ENCODE measurements at regions not wholly inside any gene's neighbourhood (a gene's known extent, or its start where the extent isn't known, plus 50 kb on each side); places are given as distances from the start of the nearest gene placed in this dataset.
"Not testable (repeated sequence)": the region's sequence is repeated elsewhere in the genome, so short reads cannot be mapped to it uniquely, and the experiment has no call there.

GRCh38 chr1:203998571-203998970 lies 74.3 kb upstream of the SOX13 start:
- not testable (repeated sequence) for H3K4me3 ChIP-seq (ENCODE audit: extremely low read depth in 1 of 4, insufficient read depth in 2 of 4, low read depth in 3 of 4, low read length in 4 of 4); H3K27ac ChIP-seq (ENCODE audit: low read depth, low read length); H3K4ac ChIP-seq (replicated peaks; ENCODE audit: insufficient read length, low read depth, low read length); H2BK20ac ChIP-seq (ENCODE audit: low read length); H2AK5ac ChIP-seq (ENCODE audit: low read depth, low read length); H4K20me1 ChIP-seq (replicated peaks in 1 of 2; ENCODE audit: control insufficient read depth in 1 of 2, insufficient read depth in 2 of 2, low read length in 2 of 2); H4K5ac ChIP-seq (ENCODE audit: insufficient read length, low read depth, low read length); H2BK15ac ChIP-seq (ENCODE audit: low read length); H3K18ac ChIP-seq (ENCODE audit: extremely low read depth, low read length); H3K23ac ChIP-seq (ENCODE audit: insufficient read length); H2BK5ac ChIP-seq (ENCODE audit: low read depth, low read length); H2BK12ac ChIP-seq (ENCODE audit: low read depth, low read length); H3K79me1 ChIP-seq (ENCODE audit: low read depth, low read length); H3K56ac ChIP-seq (replicated peaks; ENCODE audit: insufficient read length, low read depth, low read length); H3K36me3 ChIP-seq (ENCODE audit: control insufficient read depth in 2 of 4, insufficient read depth in 4 of 4, low read length in 3 of 4); H3K27me3 ChIP-seq (replicated peaks in 1 of 4; ENCODE audit: control insufficient read depth in 3 of 4, extremely low read depth in 1 of 4, insufficient read depth in 3 of 4, low read length in 3 of 4); H3K23me2 ChIP-seq (ENCODE audit: low read depth, low read length); H2BK120ac ChIP-seq (replicated peaks; ENCODE audit: low read depth, low read length); FAIRE-seq; H2AFZ ChIP-seq (ENCODE audit: low read length); H3K14ac ChIP-seq (ENCODE audit: insufficient read length); H4K91ac ChIP-seq (replicated peaks; ENCODE audit: insufficient read length, low read length); H3K9me3 ChIP-seq (ENCODE audit: insufficient read depth in 2 of 2, low read depth in 1 of 2, low read length in 1 of 2); H3K4me2 ChIP-seq (ENCODE audit: insufficient read depth in 1 of 2, low read depth in 2 of 2, low read length in 2 of 2); DNase-seq (ENCODE audit: low read depth in 1 of 2, low spot score in 2 of 2); H3K79me2 ChIP-seq (ENCODE audit: control insufficient read depth in 1 of 2, insufficient read depth in 2 of 2, low read length in 2 of 2); H3K9ac ChIP-seq (replicated peaks in 1 of 4; ENCODE audit: extremely low read depth in 1 of 4, low read depth in 3 of 4, low read length in 3 of 4); H4K8ac ChIP-seq (ENCODE audit: extremely low read depth, insufficient read depth, low read length)
- ChIA-PET CTCF (ENCODE audit: partially characterized antibody) (interaction anchor here (0.6 to 1.9 kb wide), 4 partner anchors 56 to 130 kb away, joined by 3 to 12 read pairs (median 3); no protein-coding TSS in a partner anchor), POLR2A (ENCODE audit: partially characterized antibody) (interaction anchor here (1.6 kb wide), 1 partner anchor 126 kb away, joined by 7 read pairs; no protein-coding TSS in a partner anchor)
- peaks cover 6 to 23% (median 15%) of the 10 kb centered on the region in 4 experiments; a peak in 6 of 7 replicates for H3K4me1 ChIP-seq (replicated peaks in 1 of 4; ENCODE audit: control insufficient read depth in 3 of 4, insufficient read depth in 4 of 4, low read length in 3 of 4)
- WGBS, 2 experiments (ENCODE audit: extremely low coverage in 1 of 2, insufficient coverage in 1 of 2, insufficient read length in 1 of 2, insufficient replicate concordance in 2 of 2, low coverage in 1 of 2, low lambda C conversion rate in 2 of 2, missing lambda C conversion rate in 1 of 2), result 91% methylated on average over 4 of the region's 5 CpGs; no CpG with 5 or more reads in 1 of the 2 experiments
